NAMALWA (cell line): ENCODE measurements at regions not wholly inside any gene's neighbourhood (a gene's known extent, or its start where the extent isn't known, plus 50 kb on each side); places are given as distances from the start of the nearest gene placed in this dataset.

ENCODE experiments used
- DNase-seq: peaks from one replicate; pipeline ENCODE4 v3.0.0-alpha.2; 2015; ENCODE audit warnings: low spot score

- DNase-seq: no peak
These were observed 636.6 kb downstream of the MED13L start for GRCh38 chr12:115640929-115641328.

- DNase-seq: no peak
These were observed 637.9 kb downstream of the MED13L start for GRCh38 chr12:115639648-115640012.

GRCh38 chr12:115638733-115639647 is 638.5 kb downstream of the MED13L start:
- no peak for DNase-seq

GRCh38 chr12:115636546-115636945 is 640.9 kb downstream of the MED13L start:
- DNase-seq: no peak

- no peak for DNase-seq
These were observed 645.2 kb downstream of the MED13L start for GRCh38 chr12:115632308-115632707.

GRCh38 chr12:115630136-115630535 is 647.4 kb downstream of the MED13L start:
- no peak for DNase-seq

GRCh38 chr12:115626210-115626609 is 651.3 kb downstream of the MED13L start:
- DNase-seq: no peak

GRCh38 chr12:115623764-115624334 is 653.6 kb downstream of the MED13L start:
- no peak for DNase-seq

GRCh38 chr12:115623275-115623674 is 654.2 kb downstream of the MED13L start:
- DNase-seq: no peak

GRCh38 chr12:115620816-115621215 is 656.7 kb downstream of the MED13L start:
- no peak for DNase-seq

GRCh38 chr12:115619889-115620288 is 657.6 kb downstream of the MED13L start:
- DNase-seq: no peak

- DNase-seq: no peak
These were observed 658.4 kb downstream of the MED13L start for GRCh38 chr12:115619061-115619460.

GRCh38 chr12:115618105-115618504 is 659.4 kb downstream of the MED13L start:
- DNase-seq: no peak

GRCh38 chr12:115617391-115617790 is 660.1 kb downstream of the MED13L start:
- DNase-seq: no peak

- no peak for DNase-seq
These were observed 666.0 kb downstream of the MED13L start for GRCh38 chr12:115611477-115611876.

- no peak for DNase-seq
These were observed 668.1 kb downstream of the MED13L start for GRCh38 chr12:115609347-115609746.

GRCh38 chr12:115606040-115606439 is 671.5 kb downstream of the MED13L start:
- DNase-seq: no peak

- no peak for DNase-seq
These were observed 678.4 kb downstream of the MED13L start for GRCh38 chr12:115598871-115599811.

GRCh38 chr12:115597157-115597712 is 680.3 kb downstream of the MED13L start:
- DNase-seq: no peak

GRCh38 chr12:115588131-115588530 is 689.4 kb downstream of the MED13L start:
- DNase-seq: no peak

- DNase-seq: no peak
These were observed 693.3 kb downstream of the MED13L start for GRCh38 chr12:115584156-115584555.

- DNase-seq: no peak
These were observed 693.9 kb downstream of the MED13L start for GRCh38 chr12:115583591-115583990.
